Occipital lobe (tissue), 1 donor: ENCODE measurements at regions not wholly inside any gene's neighbourhood (a gene's known extent, or its start where the extent isn't known, plus 50 kb on each side); places are given as distances from the start of the nearest gene placed in this dataset.
A peak's percentile ranks its signal among the peaks of the same experiment; 100 is the strongest.

ENCODE experiments used
- DNase-seq: peaks from one replicate; lab custom pipeline; 2025; lab: John Stamatoyannopoulos, UW

- DNase-seq = no peak
Observed at GRCh38 chr19:28039677-28040381, 1173.1 kb downstream of the UQCRFS1 start.

GRCh38 chr19:28037186-28037585 lies 1175.8 kb downstream of the UQCRFS1 start:
- DNase-seq = no peak

- no peak for DNase-seq
Observed at GRCh38 chr19:28036486-28036885, 1176.5 kb downstream of the UQCRFS1 start.

GRCh38 chr19:28034936-28035335 lies 1178.0 kb downstream of the UQCRFS1 start:
- DNase-seq = no peak

GRCh38 chr19:28028881-28029444 lies 1184.0 kb downstream of the UQCRFS1 start:
- no peak for DNase-seq

- no peak for DNase-seq
Observed at GRCh38 chr19:28027116-28027515, 1185.8 kb downstream of the UQCRFS1 start.

GRCh38 chr19:28026636-28027035 lies 1186.3 kb downstream of the UQCRFS1 start:
- no peak for DNase-seq

GRCh38 chr19:28024920-28025319 lies 1188.0 kb downstream of the UQCRFS1 start:
- no peak for DNase-seq

GRCh38 chr19:28023064-28023463 lies 1189.9 kb downstream of the UQCRFS1 start:
- DNase-seq = no peak

- no peak for DNase-seq
Observed at GRCh38 chr19:28022506-28022905, 1190.4 kb downstream of the UQCRFS1 start.

GRCh38 chr19:28021259-28022185 lies 1191.4 kb downstream of the UQCRFS1 start:
- DNase-seq = no peak

- DNase-seq = no peak
Observed at GRCh38 chr19:28020619-28021258, 1192.2 kb downstream of the UQCRFS1 start.

GRCh38 chr19:28019901-28020300 lies 1193.0 kb downstream of the UQCRFS1 start:
- DNase-seq = no peak

GRCh38 chr19:28019371-28019770 lies 1193.6 kb downstream of the UQCRFS1 start:
- DNase-seq = no peak

- DNase-seq = no peak
Observed at GRCh38 chr19:28018499-28018898, 1194.5 kb downstream of the UQCRFS1 start.

- DNase-seq = no peak
Observed at GRCh38 chr19:28014615-28015405, 1198.1 kb downstream of the UQCRFS1 start.

GRCh38 chr19:28012361-28012760 lies 1200.6 kb downstream of the UQCRFS1 start:
- DNase-seq = no peak

GRCh38 chr19:28010656-28011055 lies 1202.3 kb downstream of the UQCRFS1 start:
- DNase-seq = no peak

- peak; percentile 6 for DNase-seq
Observed at GRCh38 chr19:28009696-28010095, 1203.3 kb downstream of the UQCRFS1 start.

GRCh38 chr19:28008695-28009094 lies 1204.3 kb downstream of the UQCRFS1 start:
- no peak for DNase-seq

GRCh38 chr19:28003543-28003942 lies 1209.4 kb downstream of the UQCRFS1 start:
- no peak for DNase-seq
